ENCODE measurements at regions not wholly inside any gene's neighbourhood (a gene's known extent, or its start where the extent isn't known, plus 50 kb on each side); places are given as distances from the start of the nearest gene placed in this dataset.
"Not testable (repeated sequence)": the region's sequence is repeated elsewhere in the genome, so short reads cannot be mapped to it uniquely, and the experiment has no call there.

DNA sequence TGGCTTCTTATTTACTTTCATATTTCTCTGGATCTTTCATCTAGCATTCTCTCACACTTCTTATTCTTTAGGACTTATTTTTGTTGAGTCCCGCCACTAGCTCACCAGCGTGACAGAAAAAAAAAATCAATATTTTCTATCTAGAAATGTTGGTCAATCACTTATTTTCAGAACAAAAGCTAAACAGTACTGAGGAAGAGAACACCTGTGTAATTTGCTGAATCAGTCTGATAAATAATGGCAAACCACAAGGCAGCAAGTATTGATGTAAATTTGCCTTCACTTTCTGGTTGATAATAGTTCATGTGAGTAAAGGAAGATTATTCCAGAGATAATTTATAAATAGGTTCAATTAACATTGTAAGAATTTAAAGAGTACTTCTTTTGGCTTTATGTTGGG lies 179.2 kb downstream of the BCHE start:
- Mint-ChIP-seq H3K27me3 (no peaks in the 10 kb centered on the region), H3K4me1 (no peaks in the 10 kb centered on the region), H3K9me3 (peaks cover 9% of the 10 kb centered on the region), H3K36me3 (ENCODE audit: low read depth) (no peaks in the 10 kb centered on the region), H3K27ac (no peak overlapping the region), H3K4me3 (no peak overlapping the region)
- POLR2A ChIA-PET: no interaction called here
- CTCF ChIA-PET: no interaction called here
- no peak for ATAC-seq (ENCODE audit: low read depth)
- no peak for TF ChIP-seq CTCF (IDR thresholded peaks at IDR 0.05)
- intact Hi-C loops (cut with micrococcal nuclease): no loop called here
- DNase-seq: no peak

DNA sequence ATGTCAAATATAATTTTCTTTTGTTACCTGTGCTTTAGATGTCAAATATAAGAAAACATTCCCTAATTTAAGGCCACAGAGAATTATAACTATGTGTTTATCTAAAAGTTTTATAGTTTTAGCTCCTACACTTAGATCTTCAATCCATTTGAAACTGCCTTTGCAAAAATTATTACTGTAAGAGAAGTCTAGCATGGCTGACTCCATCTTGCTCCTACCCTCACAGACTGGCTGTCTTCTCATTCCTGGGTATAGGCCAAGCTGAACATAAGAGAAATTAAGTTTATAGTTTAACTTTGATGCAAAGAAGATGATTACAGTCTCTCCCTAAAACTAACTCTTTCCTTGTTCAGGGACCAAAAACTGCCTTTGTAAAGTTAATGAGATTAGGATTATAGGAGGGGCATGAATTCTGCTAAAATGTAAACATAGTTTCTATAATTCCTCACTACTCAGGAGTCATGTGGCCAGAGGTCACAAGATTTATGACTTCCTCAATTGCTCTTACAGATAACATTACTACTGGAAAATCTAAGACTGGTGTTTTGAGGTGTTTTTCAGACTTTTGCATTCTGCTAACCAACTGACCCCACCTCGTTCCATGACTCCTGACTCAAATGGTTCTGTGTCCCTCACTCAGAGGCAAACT lies 184.0 kb downstream of the BCHE start:
- DNase-seq (no peak), ATAC-seq (ENCODE audit: low read depth) (no peak)
- TF ChIP-seq CTCF (IDR thresholded peaks at IDR 0.05): no peak
- CTCF ChIA-PET: no interaction called here
- Mint-ChIP-seq H3K4me3 (no peak overlapping the region), H3K27me3 (no peaks in the 10 kb centered on the region), H3K4me1 (no peaks in the 10 kb centered on the region), H3K36me3 (ENCODE audit: low read depth) (no peaks in the 10 kb centered on the region), H3K27ac (no peak overlapping the region), H3K9me3 (no peaks in the 10 kb centered on the region)
- intact Hi-C loops (cut with micrococcal nuclease): no loop called here
- POLR2A ChIA-PET: no interaction called here

DNA sequence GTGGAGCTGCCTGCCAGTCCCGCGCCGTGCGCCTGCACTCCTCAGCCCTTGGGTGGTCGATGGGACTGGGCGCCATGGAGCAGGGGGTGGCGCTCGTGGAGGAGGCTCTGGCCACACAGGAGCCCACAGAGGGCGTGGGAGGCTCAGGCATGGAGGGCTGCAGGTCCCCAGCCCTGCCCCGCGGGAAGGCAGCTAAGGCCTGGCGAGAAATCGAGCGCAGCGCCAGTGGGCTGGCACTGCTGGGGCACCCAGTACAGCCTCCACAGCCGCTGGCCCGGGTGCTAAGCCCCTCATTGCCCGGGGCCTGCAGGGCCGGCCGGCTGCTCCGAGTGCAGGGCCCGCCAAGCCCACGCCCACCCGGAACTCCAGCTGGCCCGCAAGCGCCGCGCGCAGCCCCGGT lies 187.9 kb downstream of the BCHE start:
- H3K36me3 Mint-ChIP-seq (ENCODE audit: low read depth); H3K9me3 Mint-ChIP-seq; H3K4me3 Mint-ChIP-seq; ATAC-seq (ENCODE audit: low read depth); H3K4me1 Mint-ChIP-seq; H3K27me3 Mint-ChIP-seq; DNase-seq; POLR2A ChIA-PET; H3K27ac Mint-ChIP-seq; intact Hi-C loops (cut with micrococcal nuclease); CTCF ChIA-PET: not testable (repeated sequence)

DNA sequence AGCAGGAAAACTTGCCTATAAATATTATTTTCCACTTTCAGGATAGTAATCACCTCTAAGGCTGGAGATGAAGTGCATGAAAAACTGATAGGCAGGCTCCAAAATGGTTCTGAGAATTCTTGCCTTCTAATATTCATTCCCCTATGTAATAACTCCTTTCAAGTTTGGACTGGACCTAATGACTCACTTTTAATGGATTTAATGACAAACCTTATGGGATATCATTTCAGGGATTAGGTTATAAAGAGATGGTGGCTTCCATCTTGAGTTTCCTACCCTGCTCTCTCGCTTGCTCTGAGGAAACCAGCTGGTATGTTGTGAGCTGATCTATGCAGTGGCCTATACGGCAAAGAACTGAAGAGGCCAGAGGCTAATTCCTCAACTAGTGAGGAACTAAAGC lies 192.0 kb downstream of the BCHE start:
- DNase-seq (no peak), ATAC-seq (ENCODE audit: low read depth) (no peak)
- H3K36me3 Mint-ChIP-seq (ENCODE audit: low read depth): no peaks in the 10 kb centered on the region
- CTCF ChIA-PET: no interaction called here
- TF ChIP-seq CTCF (IDR thresholded peaks at IDR 0.05): no peak
- peaks cover 8% of the 10 kb centered on the region for H3K9me3 Mint-ChIP-seq
- H3K27ac Mint-ChIP-seq: no peak overlapping the region
- intact Hi-C loops (cut with micrococcal nuclease): no loop called here
- no peaks in the 10 kb centered on the region for H3K4me1 Mint-ChIP-seq
- H3K4me3 Mint-ChIP-seq: no peak overlapping the region
- POLR2A ChIA-PET: no interaction called here
- H3K27me3 Mint-ChIP-seq: no peaks in the 10 kb centered on the region

- DNase-seq: no peak
- TF ChIP-seq CTCF (IDR thresholded peaks at IDR 0.05): no peak
- Mint-ChIP-seq H3K9me3 (peaks cover 8% of the 10 kb centered on the region), H3K4me1 (no peaks in the 10 kb centered on the region), H3K27ac (no peak overlapping the region), H3K36me3 (ENCODE audit: low read depth) (no peaks in the 10 kb centered on the region), H3K27me3 (no peaks in the 10 kb centered on the region), H3K4me3 (no peak overlapping the region)
- ChIA-PET CTCF (no interaction called here), POLR2A (no interaction called here)
- no peak for ATAC-seq (ENCODE audit: low read depth)
- intact Hi-C loops (cut with micrococcal nuclease): no loop called here
Observed at GRCh38 chr3:165644331-165644730, 192.9 kb downstream of the BCHE start.

DNA sequence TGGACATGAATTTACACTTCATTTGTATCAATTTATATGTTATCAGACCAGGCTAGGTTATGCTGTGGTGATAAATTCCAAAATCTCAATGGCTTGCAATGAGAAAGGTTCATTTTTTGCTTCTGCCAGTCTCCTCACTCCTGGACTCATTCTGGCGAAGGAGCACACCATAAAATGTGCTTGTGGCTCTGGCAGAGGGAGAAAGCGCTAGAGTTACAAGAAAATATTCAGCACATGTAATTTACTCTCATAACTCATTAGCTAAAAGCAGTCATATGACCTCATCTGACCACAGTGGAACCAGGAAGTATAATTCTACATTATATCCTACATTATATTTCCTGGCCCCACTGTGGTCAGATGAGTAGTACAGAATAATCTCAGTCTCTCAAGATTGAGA lies 193.8 kb downstream of the BCHE start:
- no peak for TF ChIP-seq CTCF (IDR thresholded peaks at IDR 0.05)
- Mint-ChIP-seq H3K9me3 (peaks cover 8% of the 10 kb centered on the region), H3K27ac (no peak overlapping the region), H3K36me3 (ENCODE audit: low read depth) (no peaks in the 10 kb centered on the region), H3K4me1 (no peaks in the 10 kb centered on the region), H3K27me3 (no peaks in the 10 kb centered on the region), H3K4me3 (no peak overlapping the region)
- no peak for DNase-seq
- ChIA-PET CTCF (no interaction called here), POLR2A (no interaction called here)
- no peak for ATAC-seq (ENCODE audit: low read depth)
- intact Hi-C loops (cut with micrococcal nuclease): no loop called here
